IPS-NIHi7 (cell line): ENCODE measurements at regions not wholly inside any gene's neighbourhood (a gene's known extent, or its start where the extent isn't known, plus 50 kb on each side); places are given as distances from the start of the nearest gene placed in this dataset.
A peak's percentile ranks its signal among the peaks of the same experiment; 100 is the strongest.

Experiments used
- DNase-seq: peaks from one replicate; pipeline ENCODE4 v3.0.0; 2012; ENCODE audit warnings: mixed read lengths; ENCODE audit errors: extremely low spot score

DNA sequence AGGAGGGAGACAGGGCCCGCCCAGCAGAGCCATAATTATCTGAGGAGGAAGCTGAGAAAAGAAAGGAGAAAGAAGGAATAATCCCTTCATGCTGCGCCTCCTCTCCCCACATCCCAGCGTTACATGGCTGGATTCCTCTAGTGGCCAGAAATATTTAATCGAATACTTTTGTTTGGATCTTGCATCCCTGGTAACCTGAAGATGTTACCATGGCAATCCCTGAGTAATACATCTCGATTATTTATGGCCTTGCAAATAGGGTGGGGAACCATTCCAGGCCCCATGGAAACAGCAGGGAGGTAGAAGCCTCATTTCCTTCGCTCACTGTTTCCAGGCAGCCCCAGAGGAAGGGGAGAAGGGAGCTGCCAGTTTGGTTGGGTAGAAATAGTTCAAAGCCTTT lies 357.7 kb downstream of the BUD13 start:
- DNase-seq: no peak

DNA sequence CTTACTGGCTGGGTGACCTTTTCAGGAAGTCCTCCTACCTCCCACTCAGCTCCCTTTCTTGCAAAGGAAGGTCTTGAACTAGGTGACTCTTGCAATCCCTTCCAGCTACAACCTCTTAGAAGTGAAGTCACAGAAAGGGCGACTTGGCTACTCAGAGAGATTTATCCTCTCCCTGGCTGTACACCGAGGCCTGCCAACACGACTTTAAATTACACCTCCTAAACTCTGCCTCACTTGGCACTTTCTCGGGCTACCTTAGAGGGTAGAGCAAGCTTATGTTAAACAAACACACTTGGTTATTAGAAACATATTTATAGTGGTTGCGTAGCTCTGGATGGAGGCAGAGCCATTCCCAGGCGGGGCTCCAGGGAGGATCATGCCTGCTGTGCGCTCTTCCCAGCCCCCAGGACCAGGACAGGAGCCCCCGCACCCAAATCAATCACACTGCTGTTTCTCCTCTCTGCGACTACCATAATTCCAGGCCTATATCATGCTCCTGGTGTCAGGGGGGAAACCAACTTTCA lies 358.4 kb downstream of the BUD13 start:
- DNase-seq: no peak

DNA sequence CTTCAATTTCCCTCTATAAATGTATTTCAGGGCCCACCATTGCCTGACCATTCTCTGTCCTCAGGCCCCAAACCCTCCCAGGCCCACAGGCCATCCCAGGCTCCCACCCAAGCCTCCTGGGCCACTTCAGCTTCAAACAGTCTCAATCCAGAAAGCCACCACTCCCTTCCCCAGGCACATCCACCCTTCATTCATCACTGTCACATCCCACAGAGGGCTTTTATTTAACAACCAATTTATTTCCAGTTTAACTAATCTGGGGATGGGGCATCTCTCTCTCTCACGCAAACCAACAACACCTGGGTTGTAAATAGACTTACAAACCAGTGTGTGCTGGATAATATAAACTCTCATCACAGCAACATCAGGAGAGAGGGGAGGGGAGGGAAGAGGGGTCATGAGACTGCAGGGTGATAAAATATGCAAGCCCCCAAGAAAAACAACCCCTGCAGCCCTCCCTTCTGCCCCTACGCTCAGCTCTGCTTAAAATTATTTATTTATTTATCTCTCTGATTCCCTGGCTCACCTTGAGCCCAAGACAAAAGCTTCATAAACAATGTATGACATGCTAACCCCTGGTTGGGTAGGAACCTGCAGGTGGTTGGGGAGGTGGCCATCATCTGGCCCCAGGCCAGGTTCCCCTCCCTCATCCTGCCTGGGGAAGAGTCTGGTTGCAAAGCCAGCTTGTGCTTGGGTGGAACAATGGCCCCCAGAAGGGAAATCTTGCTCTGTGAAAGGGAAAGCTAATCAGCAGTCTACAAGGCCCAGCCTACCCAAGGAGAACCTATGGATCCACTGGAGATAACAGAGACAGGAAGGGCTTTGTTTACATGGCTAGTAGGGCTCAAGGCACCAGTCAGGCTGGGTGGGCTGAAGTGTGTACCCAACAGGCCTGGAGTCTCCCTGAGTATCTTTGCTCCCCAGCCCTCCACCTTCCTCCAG lies 359.2 kb downstream of the BUD13 start:
- DNase-seq: no peak

DNA sequence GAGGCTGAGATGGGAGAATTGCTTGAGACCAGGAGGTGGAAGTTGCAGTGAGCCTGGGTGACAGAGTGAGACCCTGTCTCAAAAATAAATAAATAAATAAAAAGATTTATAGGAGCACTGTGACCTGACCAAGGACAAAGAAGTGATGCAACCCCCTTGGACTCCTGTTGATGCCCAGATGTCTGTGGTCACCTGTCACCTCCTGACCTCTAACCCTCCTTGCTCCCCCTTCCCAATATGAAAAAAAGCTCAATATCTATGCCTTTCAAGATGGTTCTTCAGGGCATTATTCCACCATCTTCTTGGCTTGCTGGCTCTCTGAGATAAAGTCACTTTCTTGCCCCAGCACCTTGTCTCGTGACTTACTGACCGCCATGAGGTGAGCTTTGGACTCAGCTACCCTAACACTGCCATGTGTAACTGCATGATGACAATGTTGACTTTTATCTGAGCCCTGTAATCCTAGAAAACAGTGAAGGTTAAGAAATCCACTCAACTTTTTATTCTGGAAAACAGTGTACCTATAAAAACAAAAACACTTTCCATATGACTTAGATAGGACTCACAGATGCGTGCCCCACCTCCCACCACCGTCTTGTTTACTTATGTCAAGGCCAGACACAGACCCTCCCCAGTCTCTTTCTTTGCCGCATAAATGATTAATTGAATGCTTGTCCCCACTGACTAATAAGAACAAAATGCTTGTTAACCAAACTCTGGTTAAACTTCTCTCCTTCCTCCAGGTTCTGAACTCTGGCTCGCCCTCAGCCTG lies 360.5 kb downstream of the BUD13 start:
- no peak for DNase-seq

DNA sequence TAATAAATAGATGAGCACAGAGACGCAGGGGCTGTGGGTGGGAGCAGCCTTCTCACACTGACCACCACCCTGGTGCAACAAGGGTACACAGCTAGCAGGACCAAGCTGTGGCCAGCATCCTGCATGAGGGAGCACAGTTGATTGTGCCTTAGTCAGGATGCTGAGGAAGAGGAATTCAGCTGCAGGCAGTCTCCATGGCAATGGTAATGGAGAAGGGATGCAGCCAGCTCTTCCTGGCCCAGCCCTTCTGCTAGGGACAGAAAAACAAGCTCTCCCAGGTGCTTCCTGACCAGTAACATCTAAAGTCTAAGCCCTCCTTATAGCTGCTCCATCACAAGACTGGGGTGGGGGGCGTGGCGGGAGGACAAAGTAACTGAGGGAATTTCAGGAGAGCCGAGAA lies 363.5 kb downstream of the BUD13 start:
- DNase-seq: no peak

DNA sequence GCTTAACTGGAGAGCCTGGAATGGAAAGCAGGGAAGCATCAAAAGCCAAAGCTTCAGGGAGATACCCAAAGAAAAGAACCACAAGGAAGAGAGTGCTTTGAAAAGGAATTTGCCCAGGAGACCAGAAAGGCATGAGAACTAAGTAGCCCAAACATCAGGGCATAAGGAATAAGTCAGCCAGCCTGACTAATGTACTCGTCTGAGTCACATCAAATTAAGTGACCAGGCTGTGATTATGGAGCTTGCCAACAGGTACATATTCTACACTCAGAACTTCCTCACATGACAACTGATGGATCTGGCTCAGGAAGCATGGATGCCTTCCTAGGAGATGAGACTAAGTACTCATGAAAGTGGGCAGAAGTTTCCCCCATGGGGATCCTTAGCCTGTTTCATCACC lies 366.7 kb downstream of the BUD13 start:
- no peak for DNase-seq

DNA sequence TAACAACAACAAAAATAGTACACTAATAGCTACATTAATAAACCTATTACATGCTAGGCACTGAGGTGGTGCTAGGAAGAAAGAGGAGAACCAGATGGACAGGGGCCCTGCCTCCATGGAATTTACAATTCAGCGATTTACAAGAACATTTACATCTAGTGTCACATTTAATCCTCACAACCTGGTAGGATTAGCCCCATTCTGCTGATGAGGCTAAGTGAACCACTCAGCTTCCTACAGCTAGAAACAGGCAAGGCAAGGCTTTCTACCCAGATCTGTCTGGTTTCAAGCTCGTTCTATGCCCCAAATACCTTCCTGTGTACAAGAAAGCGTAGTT lies 368.4 kb downstream of the BUD13 start:
- DNase-seq: no peak

DNA sequence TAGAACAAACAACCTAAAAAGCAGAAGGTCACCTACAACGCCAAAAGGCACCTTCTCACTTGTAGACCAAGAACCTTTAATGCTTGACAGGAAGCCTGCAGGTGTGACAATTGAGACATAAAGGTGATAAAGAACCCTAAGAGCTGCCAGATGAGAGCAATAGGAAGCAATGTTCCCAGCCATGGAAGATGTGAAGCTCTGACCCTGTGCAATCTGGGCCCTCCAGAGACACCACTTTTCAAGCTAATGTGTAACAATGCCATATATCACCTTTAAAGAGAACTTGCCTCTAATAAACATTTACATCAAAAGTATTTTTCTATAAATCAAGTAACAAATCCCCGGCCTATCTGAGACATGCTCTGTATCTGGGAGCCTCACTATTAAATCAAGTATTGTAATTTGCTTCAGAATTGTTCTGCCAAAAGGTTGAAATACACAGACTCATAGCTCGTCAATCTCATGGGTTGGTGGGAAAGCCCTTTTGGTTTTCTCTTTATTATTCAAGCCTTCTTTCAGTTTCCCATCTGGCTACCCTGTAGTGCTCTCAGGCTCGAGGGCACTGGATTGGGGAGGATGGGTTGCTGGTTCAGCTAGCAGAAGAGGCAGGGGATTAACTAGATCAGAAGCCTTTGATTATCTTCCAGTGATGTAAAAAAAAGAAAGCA lies 368.9 kb downstream of the BUD13 start:
- DNase-seq: no peak

DNA sequence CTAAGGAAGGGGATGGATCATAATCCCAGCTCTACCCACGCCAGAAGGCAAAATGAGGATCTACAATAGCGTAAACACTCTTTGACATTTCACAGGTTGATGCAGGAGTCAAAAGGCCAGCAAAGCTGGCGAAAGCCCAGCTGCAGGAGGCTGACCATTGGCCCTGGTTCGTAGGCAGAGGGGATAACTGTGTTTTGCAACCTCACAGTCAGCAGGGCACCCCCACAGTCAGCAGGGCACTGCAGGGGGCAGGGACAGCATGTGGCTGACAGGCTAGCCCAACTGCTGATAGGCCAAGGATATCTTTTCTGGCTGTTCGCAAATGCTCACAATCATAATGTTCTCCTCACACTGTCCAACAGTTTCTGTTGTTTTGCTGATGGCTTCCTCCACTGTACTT lies 372.7 kb downstream of the BUD13 start:
- no peak for DNase-seq

DNA sequence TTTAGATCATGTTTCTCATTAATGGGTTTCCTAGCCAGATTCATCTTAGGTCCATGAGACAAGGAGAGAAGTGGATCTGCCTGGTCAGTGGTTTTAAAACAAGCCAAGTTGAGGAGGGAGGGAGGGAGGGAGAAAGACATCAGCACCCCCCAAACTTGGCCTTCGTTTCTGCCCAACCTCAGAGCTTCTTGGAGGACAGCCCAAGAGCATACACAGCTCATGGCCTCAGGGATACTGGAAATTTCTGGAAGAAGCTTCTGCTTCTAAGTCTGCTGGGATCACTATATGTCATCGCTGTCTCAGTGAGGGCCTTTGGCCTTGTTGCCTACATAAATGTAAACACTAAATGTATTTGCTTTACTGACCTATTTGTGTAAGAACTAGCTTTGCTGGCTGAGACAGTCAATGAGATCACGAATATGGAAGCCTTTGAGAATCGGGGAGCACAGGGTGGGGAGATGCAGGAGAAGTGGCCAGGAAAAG lies 375.1 kb downstream of the BUD13 start:
- no peak for DNase-seq

DNA sequence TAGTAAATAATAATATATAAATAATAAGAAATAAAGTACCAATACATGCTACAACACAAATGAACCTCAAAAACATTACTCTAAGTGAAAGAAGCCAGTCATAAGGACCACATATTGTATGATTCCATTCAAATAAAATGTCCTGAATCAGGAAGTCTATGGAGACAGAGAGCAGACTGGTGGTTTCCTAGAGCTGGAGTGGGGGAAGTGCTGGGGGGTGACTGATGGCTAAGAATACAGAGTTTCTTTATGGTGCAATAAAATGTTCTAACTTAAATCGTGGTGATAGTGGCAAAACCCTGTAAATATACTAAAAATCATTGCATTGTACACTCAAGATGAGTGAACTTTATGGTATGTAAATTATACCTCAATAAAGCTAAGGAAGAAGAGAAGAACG lies 376.5 kb downstream of the BUD13 start:
- DNase-seq: no peak

DNA sequence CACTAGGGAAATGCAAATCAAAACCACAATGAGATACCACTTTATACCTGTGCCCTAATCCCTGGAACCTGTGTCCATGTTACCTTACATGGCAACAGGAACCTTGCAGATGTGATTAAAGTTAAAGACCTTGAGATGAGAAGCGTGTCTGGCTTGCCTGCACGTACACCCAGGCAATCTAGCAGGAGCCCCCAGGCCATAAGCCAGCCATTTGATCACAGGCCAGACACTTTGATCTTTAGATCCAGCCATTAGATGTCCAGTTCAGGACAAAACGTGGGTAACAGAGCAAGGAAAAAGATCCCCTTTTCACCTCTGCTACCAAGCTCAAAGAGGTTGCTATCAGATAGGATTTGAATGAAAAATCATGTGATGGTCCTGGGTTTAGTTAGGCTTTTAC lies 378.8 kb downstream of the BUD13 start:
- no peak for DNase-seq

DNA sequence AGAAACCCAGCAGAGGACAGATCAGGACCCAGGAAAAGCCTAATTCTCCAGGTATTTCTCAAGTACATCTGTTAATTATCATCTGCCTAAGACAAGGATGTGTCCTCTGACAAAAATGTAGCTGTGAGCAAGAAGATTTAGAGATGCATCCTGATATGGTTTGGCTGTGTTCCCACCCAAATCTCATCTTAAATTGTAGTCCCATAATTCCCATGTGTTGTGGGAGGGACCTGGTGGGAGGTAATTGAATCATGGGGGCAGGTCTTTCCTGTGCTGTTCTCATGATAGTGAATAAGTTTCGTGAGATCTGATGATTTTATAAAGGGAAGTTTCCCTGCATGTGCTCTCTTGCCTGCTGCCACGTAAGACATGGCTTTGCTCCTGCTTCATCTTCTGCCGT lies 381.8 kb downstream of the BUD13 start:
- DNase-seq: no peak

DNA sequence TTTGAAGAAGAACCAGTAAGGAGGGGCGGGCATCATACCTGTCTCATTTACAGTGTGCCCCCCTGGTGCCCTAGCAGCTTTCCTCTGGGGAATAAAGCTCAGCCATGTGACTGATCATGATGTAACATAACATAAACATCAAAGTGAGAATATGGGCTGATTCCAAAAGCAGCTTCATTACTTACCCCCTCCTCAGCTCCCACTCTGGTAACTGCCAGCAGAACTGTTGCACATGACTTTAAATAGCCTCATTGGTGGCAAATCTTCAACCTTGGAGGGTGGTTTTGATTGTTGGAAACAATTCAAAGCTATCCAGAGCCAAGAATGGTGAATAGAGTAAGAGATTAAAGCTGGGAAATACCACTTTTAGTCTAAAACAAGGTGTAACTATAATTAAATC lies 384.6 kb downstream of the BUD13 start:
- DNase-seq: no peak

DNA sequence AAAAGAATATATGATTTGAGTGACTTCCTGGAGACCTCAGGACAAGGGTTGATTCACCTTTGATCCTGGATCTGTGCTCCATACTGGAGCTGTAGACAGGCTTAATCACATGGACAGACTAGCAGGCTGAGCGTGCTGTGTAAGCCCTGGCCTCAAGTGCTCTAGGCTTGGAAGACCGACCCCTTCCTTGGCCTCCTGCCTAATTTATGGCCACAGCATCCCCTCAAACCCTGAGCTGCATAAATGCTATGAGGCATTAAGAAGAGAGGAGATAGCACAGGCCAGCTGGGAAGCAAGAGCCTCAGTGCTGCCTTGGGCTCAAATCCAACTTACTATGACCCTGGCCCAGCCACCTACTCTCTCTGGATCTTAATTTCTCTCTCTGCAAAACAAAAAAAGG lies 385.1 kb downstream of the BUD13 start:
- no peak for DNase-seq

DNA sequence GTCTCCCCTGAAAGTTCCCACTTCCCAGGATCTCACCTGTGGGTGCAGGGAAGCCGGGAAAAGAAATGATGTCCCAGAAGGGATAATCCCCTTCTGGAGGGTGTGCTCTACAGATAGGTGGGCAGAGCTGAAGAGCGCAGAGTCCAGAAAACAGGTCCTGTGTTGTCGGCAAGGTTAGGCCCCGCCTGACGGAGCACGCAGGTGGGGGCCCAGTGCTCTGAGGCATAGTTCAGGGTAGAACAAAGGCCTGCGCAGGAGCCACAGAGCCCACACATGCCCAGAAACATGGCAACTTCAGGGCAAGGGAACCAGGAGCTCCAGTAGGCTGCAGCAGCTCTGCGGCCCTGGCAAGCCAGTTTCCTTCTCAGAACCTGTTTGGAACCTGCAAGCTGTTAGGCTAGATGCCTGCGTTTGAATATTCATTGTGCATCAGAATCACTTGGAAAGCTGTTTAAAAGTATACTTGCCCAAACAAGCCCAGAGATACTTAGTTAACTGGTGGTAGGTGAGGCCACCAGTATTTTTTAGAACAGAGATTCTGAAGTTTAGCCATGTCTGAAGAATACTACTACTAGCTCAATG lies 386.6 kb downstream of the BUD13 start:
- no peak for DNase-seq

DNA sequence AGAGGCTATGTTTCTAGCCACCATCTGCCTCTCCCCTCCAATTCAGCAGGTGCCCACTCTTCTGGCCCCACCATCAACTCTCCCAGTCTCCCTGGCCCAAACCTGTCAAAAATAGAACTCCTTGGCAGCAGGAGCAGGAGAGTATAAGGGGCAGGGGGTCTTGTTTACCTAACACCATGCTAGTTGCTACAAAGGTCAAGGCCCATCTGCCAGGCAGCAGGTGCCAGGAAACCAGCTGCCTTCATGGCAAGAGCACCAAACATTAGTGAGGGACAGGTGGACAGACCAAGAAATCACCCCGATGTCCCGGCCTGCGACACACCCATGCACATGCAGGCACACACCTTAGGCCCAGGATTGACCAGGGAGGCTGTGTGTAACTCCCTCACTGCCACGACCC lies 387.9 kb downstream of the BUD13 start:
- DNase-seq: no peak

DNA sequence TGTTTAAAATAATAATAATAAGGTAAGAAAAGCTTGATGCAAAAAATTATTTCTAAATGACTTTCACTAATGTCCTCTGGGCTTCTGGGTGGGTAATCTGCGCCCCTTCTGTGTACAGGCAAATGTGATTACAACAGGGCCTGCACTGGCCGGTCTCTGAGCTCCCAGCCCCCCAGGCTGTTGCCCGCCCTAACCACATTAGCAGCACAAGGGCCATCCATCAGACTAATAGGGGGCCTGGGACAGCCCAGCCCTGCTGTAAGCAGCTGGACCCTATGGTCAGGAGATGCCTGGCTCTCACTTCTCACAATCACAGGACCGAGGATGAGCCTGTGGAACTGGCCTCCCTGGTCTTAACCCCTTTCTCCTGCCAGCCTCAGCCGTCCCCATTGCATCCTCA lies 388.4 kb downstream of the BUD13 start:
- no peak for DNase-seq

DNA sequence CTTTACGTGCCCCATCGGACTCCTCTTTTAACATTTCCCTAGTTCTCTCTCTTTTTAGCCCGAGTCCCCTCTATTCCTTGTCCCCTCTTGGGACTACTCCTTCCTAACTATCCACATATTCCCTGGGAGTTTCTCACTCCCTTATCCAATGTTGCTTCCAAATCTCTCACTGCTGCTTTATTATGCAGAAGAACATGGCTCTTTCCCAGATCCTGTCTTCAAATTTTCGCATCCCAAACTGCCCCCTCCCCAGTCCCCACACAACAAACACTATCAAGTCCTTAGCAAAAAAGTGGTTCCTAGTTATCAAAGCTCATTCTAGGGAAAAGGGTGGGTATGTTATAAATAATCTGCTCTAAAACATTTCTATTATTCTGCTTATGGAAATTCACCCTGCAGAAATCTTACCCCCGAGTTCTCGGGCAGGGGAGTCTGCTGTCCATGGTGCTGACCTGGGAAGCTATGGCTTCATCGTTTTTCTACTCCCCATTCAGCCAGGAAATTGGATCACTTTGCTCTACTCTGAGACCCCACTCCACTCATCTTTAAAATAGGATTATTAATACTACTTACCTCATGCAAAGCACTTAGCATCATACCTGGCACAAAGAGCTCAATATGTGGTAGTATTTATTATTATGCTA lies 393.5 kb downstream of the BUD13 start:
- DNase-seq: peak; percentile 69

DNA sequence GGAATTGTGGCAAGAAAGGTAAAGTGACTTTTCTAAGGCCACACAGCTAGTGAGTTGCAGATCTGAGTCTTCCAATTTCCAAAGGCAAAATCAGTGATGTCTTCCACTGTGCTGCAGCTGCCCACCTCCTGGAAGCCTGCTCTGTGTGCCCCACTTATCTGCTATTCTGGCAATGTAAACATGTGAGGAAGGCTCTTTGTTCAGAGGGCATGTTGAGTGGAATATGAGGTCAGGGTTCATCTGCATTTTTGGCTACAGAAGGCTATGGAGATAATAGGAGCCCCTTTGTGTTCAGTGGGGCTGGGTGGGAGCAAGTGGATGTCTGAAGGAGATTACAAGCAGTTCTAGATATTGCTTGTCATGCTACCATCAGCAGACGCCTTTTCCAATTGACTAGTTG lies 396.2 kb downstream of the BUD13 start:
- DNase-seq: no peak

DNA sequence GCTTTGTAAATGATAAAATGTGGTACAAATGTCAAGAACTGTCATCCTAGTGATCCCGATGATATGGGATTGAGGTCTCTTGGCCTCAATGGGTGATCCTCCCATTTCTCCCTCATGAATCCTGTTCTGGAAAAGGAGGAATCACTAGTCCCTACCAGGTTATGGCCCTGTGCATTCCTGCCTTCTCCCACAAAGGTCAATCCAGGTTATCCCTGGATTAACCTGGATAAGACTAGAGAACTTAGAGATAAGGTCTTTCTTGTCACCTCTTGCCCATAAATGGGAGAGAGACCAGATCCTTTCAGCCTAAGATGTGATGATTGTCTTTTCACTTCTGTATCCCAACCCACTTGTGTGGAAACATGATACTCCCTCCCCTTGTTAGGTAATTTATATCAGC lies 396.7 kb downstream of the BUD13 start:
- DNase-seq: no peak
